ENCODE measurements at regions not wholly inside any gene's neighbourhood (a gene's known extent, or its start where the extent isn't known, plus 50 kb on each side); places are given as distances from the start of the nearest gene placed in this dataset.
"Not testable (repeated sequence)": the region's sequence is repeated elsewhere in the genome, so short reads cannot be mapped to it uniquely, and the experiment has no call there.

- in situ Hi-C loops (cut with MboI; ENCODE audit: low pct_unique_long_range_greater_than_20kb, low sequenced_read_pairs, unreplicated experiment); DNase-seq (ENCODE audit: low spot score): not testable (repeated sequence)
These were observed 330.7 kb upstream of the PLGLB1 start for GRCh38 chr2:87352178-87352934.

GRCh38 chr2:87353408-87353807 lies 331.8 kb upstream of the PLGLB1 start:
- in situ Hi-C loops (cut with MboI; ENCODE audit: low pct_unique_long_range_greater_than_20kb, low sequenced_read_pairs, unreplicated experiment); DNase-seq (ENCODE audit: low spot score): not testable (repeated sequence)

GRCh38 chr2:87354102-87354501 lies 332.5 kb upstream of the PLGLB1 start:
- DNase-seq (ENCODE audit: low spot score); in situ Hi-C loops (cut with MboI; ENCODE audit: low pct_unique_long_range_greater_than_20kb, low sequenced_read_pairs, unreplicated experiment): not testable (repeated sequence)

GRCh38 chr2:87360250-87360649 lies 338.6 kb upstream of the PLGLB1 start:
- in situ Hi-C loops (cut with MboI; ENCODE audit: low pct_unique_long_range_greater_than_20kb, low sequenced_read_pairs, unreplicated experiment); DNase-seq (ENCODE audit: low spot score): not testable (repeated sequence)

- in situ Hi-C loops (cut with MboI; ENCODE audit: low pct_unique_long_range_greater_than_20kb, low sequenced_read_pairs, unreplicated experiment); DNase-seq (ENCODE audit: low spot score): not testable (repeated sequence)
These were observed 339.3 kb upstream of the PLGLB1 start for GRCh38 chr2:87360927-87361326.

DNA sequence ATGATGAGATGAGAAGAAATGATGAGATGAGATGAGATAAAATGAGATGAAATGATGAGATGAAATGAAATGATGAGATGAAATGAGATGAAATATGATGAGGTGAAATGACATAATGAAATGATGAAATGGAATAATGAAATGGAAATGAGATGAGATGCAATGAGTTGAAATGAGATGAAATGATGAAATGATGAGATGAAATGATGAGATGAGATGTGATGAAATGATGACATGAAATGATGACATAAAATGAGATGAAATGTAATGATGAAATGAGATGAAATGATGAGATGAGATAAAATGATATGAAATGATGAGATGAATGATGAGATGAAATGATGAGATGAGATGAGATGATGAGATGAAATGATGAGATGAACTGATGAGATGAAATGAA lies 340.2 kb upstream of the PLGLB1 start:
- DNase-seq (ENCODE audit: low spot score); in situ Hi-C loops (cut with MboI; ENCODE audit: low pct_unique_long_range_greater_than_20kb, low sequenced_read_pairs, unreplicated experiment): not testable (repeated sequence)

GRCh38 chr2:87364379-87364778 lies 342.7 kb upstream of the PLGLB1 start:
- DNase-seq (ENCODE audit: low spot score); in situ Hi-C loops (cut with MboI; ENCODE audit: low pct_unique_long_range_greater_than_20kb, low sequenced_read_pairs, unreplicated experiment): not testable (repeated sequence)

- DNase-seq (ENCODE audit: low spot score); in situ Hi-C loops (cut with MboI; ENCODE audit: low pct_unique_long_range_greater_than_20kb, low sequenced_read_pairs, unreplicated experiment): not testable (repeated sequence)
These were observed 343.4 kb upstream of the PLGLB1 start for GRCh38 chr2:87365038-87365437.

- DNase-seq (ENCODE audit: low spot score); in situ Hi-C loops (cut with MboI; ENCODE audit: low pct_unique_long_range_greater_than_20kb, low sequenced_read_pairs, unreplicated experiment): not testable (repeated sequence)
These were observed 361.8 kb upstream of the PLGLB2 start for GRCh38 chr2:87386063-87386560.

DNA sequence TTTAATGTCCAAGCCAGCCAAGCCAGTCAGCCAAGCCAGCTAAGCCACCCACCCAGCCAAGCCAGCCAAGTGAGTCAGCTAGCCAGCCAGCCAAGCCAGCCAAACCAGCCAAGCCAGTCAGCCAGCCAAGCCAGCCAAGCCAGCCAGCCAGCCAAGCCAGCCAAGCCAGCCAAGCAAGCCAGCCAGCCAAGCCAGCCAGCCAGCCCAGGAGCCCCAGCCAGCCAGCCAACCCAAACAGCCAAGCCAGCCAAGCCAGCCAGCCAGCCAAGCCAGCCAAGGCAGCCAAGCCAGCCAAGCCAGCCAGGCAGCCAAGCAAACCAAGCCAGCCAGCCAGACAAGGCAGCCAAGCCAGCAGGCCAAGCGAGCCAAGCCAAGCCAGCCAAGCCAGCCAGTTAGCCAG lies 352.1 kb upstream of the PLGLB2 start:
- in situ Hi-C loops (cut with MboI; ENCODE audit: low pct_unique_long_range_greater_than_20kb, low sequenced_read_pairs, unreplicated experiment); DNase-seq (ENCODE audit: low spot score): not testable (repeated sequence)

GRCh38 chr2:87396551-87397265 lies 351.2 kb upstream of the PLGLB2 start:
- in situ Hi-C loops (cut with MboI; ENCODE audit: low pct_unique_long_range_greater_than_20kb, low sequenced_read_pairs, unreplicated experiment); DNase-seq (ENCODE audit: low spot score): not testable (repeated sequence)

- in situ Hi-C loops (cut with MboI; ENCODE audit: low pct_unique_long_range_greater_than_20kb, low sequenced_read_pairs, unreplicated experiment); DNase-seq (ENCODE audit: low spot score): not testable (repeated sequence)
These were observed 350.4 kb upstream of the PLGLB2 start for GRCh38 chr2:87397276-87398065.

- in situ Hi-C loops (cut with MboI; ENCODE audit: low pct_unique_long_range_greater_than_20kb, low sequenced_read_pairs, unreplicated experiment); DNase-seq (ENCODE audit: low spot score): not testable (repeated sequence)
These were observed 349.2 kb upstream of the PLGLB2 start for GRCh38 chr2:87398567-87399305.

Measured in GM13977 (cell line).